Esophagus muscularis mucosa (tissue), 4 donors: ENCODE measurements at regions not wholly inside any gene's neighbourhood (a gene's known extent, or its start where the extent isn't known, plus 50 kb on each side); places are given as distances from the start of the nearest gene placed in this dataset.

ENCODE experiments used
- DNase-seq: peaks from one replicate; pipeline ENCODE4 v3.0.0-alpha.2; 2017; ENCODE audit errors: extremely low spot score
- H3K27ac ChIP-seq, 4 donors: fragments of 200-600 bp; sonication (generic); replicated peaks in 1 of 4; 1 replicate in 3 of 4; 2 replicates in 1 of 4; pipeline ENCODE4 v1.5.1; 2016 to 2019; ENCODE audit warnings: mild to moderate bottlenecking in 1 of 4
- H3K27me3 ChIP-seq, 4 donors: fragments of 200-600 bp; sonication (generic); one replicate each; pipeline versions ENCODE4 v1.5.1 to v1.6.0; 2016 to 2019
- H3K36me3 ChIP-seq, 4 donors: fragments of 200-600 bp; sonication (generic); one replicate each; pipeline ENCODE4 v1.5.1; 2016 to 2019
- H3K4me1 ChIP-seq, 4 donors: fragments of 200-600 bp; sonication (generic); one replicate each; pipeline ENCODE4 v1.5.1; 2016 to 2019
- H3K4me3 ChIP-seq, 4 donors: fragments of 200-600 bp; sonication (generic); 1 replicate in 2 of 4; 2 replicates in 2 of 4; pipeline ENCODE4 v1.5.1; 2016 to 2019; ENCODE audit warnings: mild to moderate bottlenecking in 4 of 4, moderate library complexity in 1 of 4
- H3K9me3 ChIP-seq, 4 donors: fragments of 200-600 bp; sonication (generic); 1 replicate in 3 of 4; 2 replicates in 1 of 4; pipeline ENCODE4 v1.5.1; 2016 to 2019
- EP300 ChIP-seq: sonication (generic); formaldehyde crosslinking; IDR thresholded peaks from one replicate; pipeline ENCODE4 v1.6.1; 2017; ENCODE audit warnings: antibody characterized with exemption
- POLR2A ChIP-seq: fragments of 450-650 bp; IDR thresholded peaks from one replicate; pipeline ENCODE4 v1.6.1; 2017; ENCODE audit warnings: antibody characterized with exemption, moderate library complexity, mild to moderate bottlenecking, low read depth
- POLR2AphosphoS5 ChIP-seq, 2 donors: sonication (generic); formaldehyde crosslinking; IDR thresholded peaks; one replicate each; pipeline ENCODE4 v1.6.1; 2017; ENCODE audit warnings: antibody characterized with exemption in 2 of 2
- WGBS: methylation state at CpG from one replicate; pipeline ENCODE4 v1.1.5; 2018; 5-methylcytosine and 5-hydroxymethylcytosine counted together
- intact Hi-C: fragments of 100-400 bp; cut with DNase I; formaldehyde crosslinking; loops from one replicate; pipeline ENCODE4 v1.15.1; 2023
- TF ChIP-seq, protein P1 (sequence below), 3 experiments: fragments of 200-600 bp in 2 of 3; fragments of 450-650 bp in 1 of 3; sonication (generic) in 2 of 3; IDR thresholded peaks; one replicate each; pipeline ENCODE4 v1.5.1; 2017 to 2019; ENCODE audit warnings: antibody characterized with exemption in 3 of 3, mild to moderate bottlenecking in 2 of 3, moderate library complexity in 1 of 3

DNA sequence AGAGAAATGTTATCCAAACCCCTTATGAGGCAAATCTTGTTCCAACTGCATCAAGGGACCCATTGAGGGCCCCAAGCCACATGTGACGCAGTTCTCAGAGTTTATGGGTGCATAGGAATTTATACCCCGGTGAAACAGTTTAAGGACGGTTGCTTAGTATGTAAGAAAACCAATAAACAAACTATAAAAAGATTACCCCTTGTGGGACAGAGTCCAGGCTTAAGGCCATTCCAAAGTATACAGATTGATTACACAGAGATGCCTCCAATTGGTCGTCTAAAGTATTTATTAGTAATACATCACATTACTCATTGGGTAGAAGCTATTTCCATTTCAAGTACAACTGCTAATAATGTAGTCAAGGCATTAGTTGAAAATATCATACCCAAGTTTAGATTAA, 885.0 kb upstream of the MDGA2 start:
- Histone ChIP-seq H3K9me3 (peaks cover 0 to 9% (median 3%) of the 10 kb centered on the region in 4 donors), H3K36me3 (no peaks in the 10 kb centered on the region), H3K27ac (no peak overlapping the region), H3K27me3 (no peaks in the 10 kb centered on the region), H3K4me3 (no peak overlapping the region), H3K4me1 (no peaks in the 10 kb centered on the region)
- no peak for DNase-seq
- intact Hi-C loops, result no loop called here
- no peak for TF ChIP-seq EP300
- TF ChIP-seq, protein P1, sequence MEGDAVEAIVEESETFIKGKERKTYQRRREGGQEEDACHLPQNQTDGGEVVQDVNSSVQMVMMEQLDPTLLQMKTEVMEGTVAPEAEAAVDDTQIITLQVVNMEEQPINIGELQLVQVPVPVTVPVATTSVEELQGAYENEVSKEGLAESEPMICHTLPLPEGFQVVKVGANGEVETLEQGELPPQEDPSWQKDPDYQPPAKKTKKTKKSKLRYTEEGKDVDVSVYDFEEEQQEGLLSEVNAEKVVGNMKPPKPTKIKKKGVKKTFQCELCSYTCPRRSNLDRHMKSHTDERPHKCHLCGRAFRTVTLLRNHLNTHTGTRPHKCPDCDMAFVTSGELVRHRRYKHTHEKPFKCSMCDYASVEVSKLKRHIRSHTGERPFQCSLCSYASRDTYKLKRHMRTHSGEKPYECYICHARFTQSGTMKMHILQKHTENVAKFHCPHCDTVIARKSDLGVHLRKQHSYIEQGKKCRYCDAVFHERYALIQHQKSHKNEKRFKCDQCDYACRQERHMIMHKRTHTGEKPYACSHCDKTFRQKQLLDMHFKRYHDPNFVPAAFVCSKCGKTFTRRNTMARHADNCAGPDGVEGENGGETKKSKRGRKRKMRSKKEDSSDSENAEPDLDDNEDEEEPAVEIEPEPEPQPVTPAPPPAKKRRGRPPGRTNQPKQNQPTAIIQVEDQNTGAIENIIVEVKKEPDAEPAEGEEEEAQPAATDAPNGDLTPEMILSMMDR (IDR thresholded peaks at IDR 0.05), result no peak
- TF ChIP-seq POLR2A, result no peak
- TF ChIP-seq POLR2AphosphoS5 (IDR thresholded peaks at IDR 0.05), result no peak
- 79% methylated on average over 4 of the region's 4 CpGs for WGBS

DNA sequence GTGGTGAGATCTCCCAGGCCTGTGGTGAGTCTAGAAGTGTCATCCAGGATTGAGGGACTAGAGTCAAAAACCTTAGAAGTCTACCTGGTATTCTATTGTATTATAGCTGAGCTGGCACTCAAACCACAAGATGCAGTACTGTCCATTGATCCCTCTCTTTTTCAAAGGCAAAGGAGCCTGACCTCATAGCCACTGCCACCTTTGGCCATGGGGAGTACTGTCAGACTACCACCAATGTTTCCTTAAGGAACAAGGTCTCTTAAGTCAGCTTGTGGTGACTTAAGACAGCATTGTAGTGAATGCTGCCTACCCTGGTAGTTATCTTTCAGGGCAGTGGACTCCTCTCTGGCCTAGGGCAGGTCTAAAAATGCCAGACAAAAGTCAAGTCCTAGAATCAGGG, 878.0 kb upstream of the MDGA2 start:
- no peaks in the 10 kb centered on the region for H3K27me3 ChIP-seq
- no peak for TF ChIP-seq POLR2AphosphoS5 (IDR thresholded peaks at IDR 0.05)
- TF ChIP-seq, protein P1 (IDR thresholded peaks at IDR 0.05), result no peak
- no peak for TF ChIP-seq EP300
- TF ChIP-seq POLR2A, result no peak
- intact Hi-C loops, result no loop called here
- H3K4me1 ChIP-seq, result no peaks in the 10 kb centered on the region
- no peak overlapping the region for H3K27ac ChIP-seq
- no peak for DNase-seq
- H3K4me3 ChIP-seq, result no peak overlapping the region
- H3K9me3 ChIP-seq, result peaks cover 0 to 8% (median 2%) of the 10 kb centered on the region in 4 donors
- no peaks in the 10 kb centered on the region for H3K36me3 ChIP-seq

DNA sequence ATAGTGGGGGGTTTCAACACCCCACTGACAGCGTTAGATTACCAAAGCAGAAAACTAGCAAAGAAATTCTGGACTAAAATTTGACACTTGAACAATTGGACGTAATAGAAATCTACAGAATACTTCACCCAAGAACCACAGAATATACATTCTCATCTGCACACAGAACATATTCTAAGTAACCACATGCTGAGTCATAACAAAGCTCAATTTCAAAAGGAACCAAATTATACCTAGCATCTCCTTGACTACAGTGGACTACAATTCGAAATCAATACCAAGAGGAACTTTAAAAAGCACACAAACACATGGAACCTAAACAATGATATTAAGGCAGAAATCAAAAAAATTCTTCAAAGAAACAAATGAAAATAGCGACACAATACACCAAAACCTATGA, 871.6 kb upstream of the MDGA2 start:
- intact Hi-C loops, result no loop called here
- no peak overlapping the region for H3K4me3 ChIP-seq
- no peaks in the 10 kb centered on the region for H3K27me3 ChIP-seq
- no peak overlapping the region for H3K27ac ChIP-seq
- DNase-seq, result no peak
- peaks cover 0 to 4% (median 0%) of the 10 kb centered on the region in 4 donors for H3K9me3 ChIP-seq
- H3K36me3 ChIP-seq, result no peaks in the 10 kb centered on the region
- no peaks in the 10 kb centered on the region for H3K4me1 ChIP-seq
- 87% methylated on average over 4 of the region's 4 CpGs for WGBS
- TF ChIP-seq EP300, result no peak
- TF ChIP-seq, protein P1 (IDR thresholded peaks at IDR 0.05), result no peak

DNA sequence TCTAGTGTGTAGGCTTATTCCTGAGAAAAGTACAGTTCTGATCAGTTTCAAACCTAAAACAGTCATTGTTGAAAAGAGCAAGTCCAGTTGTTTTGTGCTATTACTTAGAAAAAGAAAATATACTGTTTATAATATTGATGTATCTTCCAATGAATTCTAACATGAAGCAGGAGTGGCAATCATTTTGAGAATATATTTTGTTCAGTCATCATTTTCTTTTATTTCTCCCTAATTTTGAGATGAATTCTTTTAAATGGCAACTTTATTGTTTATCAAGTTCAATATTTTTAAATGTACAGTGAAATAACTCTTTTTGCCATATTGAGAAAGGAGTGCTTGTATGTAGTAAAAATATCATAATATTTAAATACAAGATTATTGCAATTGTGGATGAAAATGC, 862.2 kb upstream of the MDGA2 start:
- no peaks in the 10 kb centered on the region for H3K36me3 ChIP-seq
- intact Hi-C loops, result no loop called here
- no peaks in the 10 kb centered on the region for H3K4me1 ChIP-seq
- TF ChIP-seq POLR2A (no peak), POLR2AphosphoS5 (IDR thresholded peaks at IDR 0.05) (no peak), EP300 (no peak)
- TF ChIP-seq, protein P1 (IDR thresholded peaks at IDR 0.05), result no peak
- no peak overlapping the region for H3K27ac ChIP-seq
- H3K4me3 ChIP-seq, result no peak overlapping the region
- H3K9me3 ChIP-seq, result no peaks in the 10 kb centered on the region
- no peak for DNase-seq
- H3K27me3 ChIP-seq, result no peaks in the 10 kb centered on the region

DNA sequence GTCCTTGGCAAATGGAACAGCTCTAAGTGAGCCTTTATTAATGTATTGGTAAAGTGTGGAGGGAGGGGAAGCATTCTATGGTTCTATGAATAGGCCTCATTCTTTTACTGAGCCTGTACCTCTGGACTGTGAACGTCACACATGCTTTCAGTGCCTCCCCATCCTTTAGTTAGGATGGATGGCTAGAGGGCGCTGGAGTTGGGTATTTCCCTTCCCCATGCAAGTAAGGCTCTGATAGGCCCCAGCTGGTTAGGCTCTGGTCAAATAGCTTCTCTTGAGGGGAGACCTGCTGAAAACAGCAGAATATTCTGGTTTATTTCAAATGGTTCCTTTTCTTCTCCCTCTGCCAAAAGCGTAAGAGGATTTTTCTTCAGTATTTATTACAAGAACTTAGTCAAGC, 860.9 kb upstream of the MDGA2 start:
- no peak for TF ChIP-seq EP300
- TF ChIP-seq POLR2AphosphoS5 (IDR thresholded peaks at IDR 0.05), result no peak
- no peak for TF ChIP-seq POLR2A
- H3K4me3 ChIP-seq, result no peak overlapping the region
- DNase-seq, result no peak
- WGBS, result 51% methylated on average over 3 of the region's 3 CpGs
- H3K36me3 ChIP-seq, result no peaks in the 10 kb centered on the region
- H3K9me3 ChIP-seq, result peaks cover 0 to 4% (median 0%) of the 10 kb centered on the region in 4 donors
- H3K4me1 ChIP-seq, result no peaks in the 10 kb centered on the region
- no peak overlapping the region for H3K27ac ChIP-seq
- intact Hi-C loops, result no loop called here
- H3K27me3 ChIP-seq, result no peaks in the 10 kb centered on the region
